GM23338 (cell line): ENCODE measurements at regions not wholly inside any gene's neighbourhood (a gene's known extent, or its start where the extent isn't known, plus 50 kb on each side); places are given as distances from the start of the nearest gene placed in this dataset.

Experiments used
- EZH2 ChIP-seq: fragments of 200-600 bp; sonication (generic); IDR thresholded peaks from one replicate; pipeline ENCODE4 v1.8.0; 2017; ENCODE audit warnings: antibody characterized with exemption, mild to moderate bottlenecking, low read depth; ENCODE audit not compliant: unreplicated experiment
- EZH2phosphoT487 ChIP-seq: fragments of 200-600 bp; sonication (generic); IDR thresholded peaks from one replicate; pipeline ENCODE4 v1.8.1; 2018; ENCODE audit warnings: antibody characterized with exemption; ENCODE audit not compliant: unreplicated experiment
- JUNB ChIP-seq: IDR thresholded peaks from one replicate; pipeline ENCODE4 v1.6.1; 2016; ENCODE audit warnings: antibody characterized with exemption; ENCODE audit not compliant: unreplicated experiment
- POLR2AphosphoS5 ChIP-seq: IDR thresholded peaks from 2 replicates; pipeline ENCODE4 v1.6.1; 2016; ENCODE audit warnings: antibody characterized with exemption, low read depth
- TF ChIP-seq, protein P1 (sequence below), 2 experiments: fragments of 200-600 bp in 1 of 2; sonication (generic) in 1 of 2; conservative IDR thresholded peaks; 2 replicates each; pipeline versions ENCODE4 v1.5.1 to v1.6.1; 2016 to 2017; ENCODE audit warnings: antibody characterized with exemption in 2 of 2, low read depth in 2 of 2, mild to moderate bottlenecking in 2 of 2, moderate library complexity in 1 of 2
- TF ChIP-seq, protein P2 (sequence below): IDR thresholded peaks from one replicate; pipeline ENCODE4 v1.6.1; 2018; ENCODE audit warnings: antibody characterized with exemption; ENCODE audit not compliant: unreplicated experiment

DNA sequence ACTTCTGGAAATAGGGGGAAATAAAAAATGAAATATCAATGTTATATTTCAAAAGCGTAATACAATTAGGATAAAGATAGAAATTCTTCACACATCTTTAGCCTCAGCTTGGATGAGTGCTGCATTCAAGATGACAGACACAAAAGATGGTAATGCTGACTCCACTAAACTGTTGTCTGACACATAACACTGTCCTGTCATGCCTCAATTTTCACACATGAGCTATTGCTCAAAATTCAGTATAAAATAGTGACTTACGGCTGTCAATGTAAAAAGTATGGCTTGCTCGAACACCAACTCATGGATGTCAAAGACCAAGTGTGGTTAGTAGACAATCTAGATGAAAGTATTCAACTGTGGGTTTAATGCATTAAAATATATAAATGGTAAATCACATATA lies 94.5 kb downstream of the KLF12 start:
- TF ChIP-seq, protein P1, sequence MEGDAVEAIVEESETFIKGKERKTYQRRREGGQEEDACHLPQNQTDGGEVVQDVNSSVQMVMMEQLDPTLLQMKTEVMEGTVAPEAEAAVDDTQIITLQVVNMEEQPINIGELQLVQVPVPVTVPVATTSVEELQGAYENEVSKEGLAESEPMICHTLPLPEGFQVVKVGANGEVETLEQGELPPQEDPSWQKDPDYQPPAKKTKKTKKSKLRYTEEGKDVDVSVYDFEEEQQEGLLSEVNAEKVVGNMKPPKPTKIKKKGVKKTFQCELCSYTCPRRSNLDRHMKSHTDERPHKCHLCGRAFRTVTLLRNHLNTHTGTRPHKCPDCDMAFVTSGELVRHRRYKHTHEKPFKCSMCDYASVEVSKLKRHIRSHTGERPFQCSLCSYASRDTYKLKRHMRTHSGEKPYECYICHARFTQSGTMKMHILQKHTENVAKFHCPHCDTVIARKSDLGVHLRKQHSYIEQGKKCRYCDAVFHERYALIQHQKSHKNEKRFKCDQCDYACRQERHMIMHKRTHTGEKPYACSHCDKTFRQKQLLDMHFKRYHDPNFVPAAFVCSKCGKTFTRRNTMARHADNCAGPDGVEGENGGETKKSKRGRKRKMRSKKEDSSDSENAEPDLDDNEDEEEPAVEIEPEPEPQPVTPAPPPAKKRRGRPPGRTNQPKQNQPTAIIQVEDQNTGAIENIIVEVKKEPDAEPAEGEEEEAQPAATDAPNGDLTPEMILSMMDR (conservative IDR thresholded peaks at IDR 0.05; ENCODE audit: low read depth in 2 of 2) = no peak
- no peak for TF ChIP-seq JUNB
- TF ChIP-seq POLR2AphosphoS5 = no peak
- TF ChIP-seq, protein P2, sequence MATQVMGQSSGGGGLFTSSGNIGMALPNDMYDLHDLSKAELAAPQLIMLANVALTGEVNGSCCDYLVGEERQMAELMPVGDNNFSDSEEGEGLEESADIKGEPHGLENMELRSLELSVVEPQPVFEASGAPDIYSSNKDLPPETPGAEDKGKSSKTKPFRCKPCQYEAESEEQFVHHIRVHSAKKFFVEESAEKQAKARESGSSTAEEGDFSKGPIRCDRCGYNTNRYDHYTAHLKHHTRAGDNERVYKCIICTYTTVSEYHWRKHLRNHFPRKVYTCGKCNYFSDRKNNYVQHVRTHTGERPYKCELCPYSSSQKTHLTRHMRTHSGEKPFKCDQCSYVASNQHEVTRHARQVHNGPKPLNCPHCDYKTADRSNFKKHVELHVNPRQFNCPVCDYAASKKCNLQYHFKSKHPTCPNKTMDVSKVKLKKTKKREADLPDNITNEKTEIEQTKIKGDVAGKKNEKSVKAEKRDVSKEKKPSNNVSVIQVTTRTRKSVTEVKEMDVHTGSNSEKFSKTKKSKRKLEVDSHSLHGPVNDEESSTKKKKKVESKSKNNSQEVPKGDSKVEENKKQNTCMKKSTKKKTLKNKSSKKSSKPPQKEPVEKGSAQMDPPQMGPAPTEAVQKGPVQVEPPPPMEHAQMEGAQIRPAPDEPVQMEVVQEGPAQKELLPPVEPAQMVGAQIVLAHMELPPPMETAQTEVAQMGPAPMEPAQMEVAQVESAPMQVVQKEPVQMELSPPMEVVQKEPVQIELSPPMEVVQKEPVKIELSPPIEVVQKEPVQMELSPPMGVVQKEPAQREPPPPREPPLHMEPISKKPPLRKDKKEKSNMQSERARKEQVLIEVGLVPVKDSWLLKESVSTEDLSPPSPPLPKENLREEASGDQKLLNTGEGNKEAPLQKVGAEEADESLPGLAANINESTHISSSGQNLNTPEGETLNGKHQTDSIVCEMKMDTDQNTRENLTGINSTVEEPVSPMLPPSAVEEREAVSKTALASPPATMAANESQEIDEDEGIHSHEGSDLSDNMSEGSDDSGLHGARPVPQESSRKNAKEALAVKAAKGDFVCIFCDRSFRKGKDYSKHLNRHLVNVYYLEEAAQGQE = no peak
- no peak for TF ChIP-seq EZH2
- TF ChIP-seq EZH2phosphoT487 = no peak
